WTC11 (cell line): ENCODE measurements at regions not wholly inside any gene's neighbourhood (a gene's known extent, or its start where the extent isn't known, plus 50 kb on each side); places are given as distances from the start of the nearest gene placed in this dataset.

ENCODE experiments used
- ATAC-seq: fragments of 200-7000 bp; cut with Tn5 transposase; 2 replicates; pipeline ENCODE4 v1.10.0; 2021; ENCODE audit warnings: mild to moderate bottlenecking, moderate library complexity
- CTCF ChIA-PET: fragments of 300-600 bp; sonication (Branson Sonifier 250); formaldehyde crosslinking; loops from one replicate; lab custom pipeline; 2021; ENCODE audit warnings: antibody characterized with exemption; lab: Charles Lee
- POLR2A ChIA-PET: fragments of 350-600 bp; sonication (Branson Sonifier 250); formaldehyde crosslinking; loops from one replicate; lab custom pipeline; 2021; ENCODE audit warnings: antibody characterized with exemption; lab: Charles Lee
- DNase-seq: peaks from one replicate; pipeline ENCODE4 v3.0.0; 2021; ENCODE audit warnings: low spot score
- H3K27ac Mint-ChIP-seq: 2 replicates; pipeline ENCODE4 v1.8.0; 2021; ENCODE audit warnings: mixed read lengths
- H3K27me3 Mint-ChIP-seq: 2 replicates; pipeline ENCODE4 v1.8.0; 2021; ENCODE audit warnings: low read depth, mild to moderate bottlenecking, moderate library complexity, mixed read lengths
- H3K36me3 Mint-ChIP-seq: 2 replicates; pipeline ENCODE4 v1.8.0; 2021; ENCODE audit warnings: mixed read lengths
- H3K4me1 Mint-ChIP-seq: 2 replicates; pipeline ENCODE4 v1.8.0; 2022; ENCODE audit warnings: mixed read lengths
- H3K4me3 Mint-ChIP-seq: 2 replicates; pipeline ENCODE4 v1.8.0; 2021; ENCODE audit warnings: mild to moderate bottlenecking, moderate library complexity, mixed read lengths
- H3K9me3 Mint-ChIP-seq: 2 replicates; pipeline ENCODE4 v1.8.0; 2021; ENCODE audit warnings: mixed read lengths
- ATF2 ChIP-seq: sonication (generic); formaldehyde crosslinking; IDR thresholded peaks from 2 replicates; pipeline ENCODE4 v1.8.1; 2022; ENCODE audit warnings: low read depth, missing genetic modification reagents, borderline replicate concordance
- CBFB ChIP-seq: sonication (generic); formaldehyde crosslinking; IDR thresholded peaks from 2 replicates; pipeline ENCODE4 v1.8.1; 2022; ENCODE audit warnings: mild to moderate bottlenecking, low read depth, missing genetic modification reagents
- CREB1 ChIP-seq: sonication (generic); formaldehyde crosslinking; IDR thresholded peaks from 2 replicates; pipeline ENCODE4 v1.8.0; 2023; ENCODE audit warnings: mild to moderate bottlenecking, missing genetic modification reagents
- E2F4 ChIP-seq: sonication (generic); formaldehyde crosslinking; IDR thresholded peaks from 2 replicates; pipeline ENCODE4 v1.8.1; 2022; ENCODE audit warnings: low read depth, mild to moderate bottlenecking, moderate library complexity, missing genetic modification reagents, borderline replicate concordance
- ELF4 ChIP-seq: sonication (generic); formaldehyde crosslinking; IDR thresholded peaks from 2 replicates; pipeline ENCODE4 v1.8.1; 2022; ENCODE audit warnings: low read depth, mild to moderate bottlenecking, moderate library complexity, missing genetic modification reagents
- ETV6 ChIP-seq: sonication (generic); formaldehyde crosslinking; IDR thresholded peaks from 2 replicates; pipeline ENCODE4 v1.8.1; 2022; ENCODE audit warnings: mild to moderate bottlenecking, missing genetic modification reagents
- GRHL2 ChIP-seq: fragments of 250-450 bp; sonication (Bioruptor Pico); IDR thresholded peaks from 2 replicates; pipeline ENCODE4 v1.8.0; 2022; ENCODE audit warnings: mild to moderate bottlenecking, moderate library complexity; ENCODE audit not compliant: insufficient replicate concordance, severe bottlenecking
- GTF2I ChIP-seq: fragments of 250-450 bp; sonication (Bioruptor Pico); conservative IDR thresholded peaks from 2 replicates; pipeline ENCODE4 v1.4.0; 2021; ENCODE audit warnings: mild to moderate bottlenecking
- MLX ChIP-seq: sonication (generic); formaldehyde crosslinking; IDR thresholded peaks from 2 replicates; pipeline ENCODE4 v1.8.1; 2023; ENCODE audit warnings: mild to moderate bottlenecking, missing genetic modification reagents, moderate library complexity
- MXD4 ChIP-seq: fragments of 250-450 bp; sonication (Bioruptor Pico); IDR thresholded peaks from 2 replicates; pipeline ENCODE4 v1.8.0; 2021; ENCODE audit warnings: mild to moderate bottlenecking, moderate library complexity, borderline replicate concordance
- SMAD3 ChIP-seq: sonication (generic); formaldehyde crosslinking; IDR thresholded peaks from 2 replicates; pipeline ENCODE4 v1.8.0; 2022; ENCODE audit warnings: missing genetic modification reagents, mild to moderate bottlenecking, borderline replicate concordance
- TEAD1 ChIP-seq: sonication (generic); formaldehyde crosslinking; IDR thresholded peaks from 2 replicates; pipeline ENCODE4 v1.8.0; 2022; ENCODE audit warnings: mild to moderate bottlenecking, missing genetic modification reagents
- USF1 ChIP-seq: sonication (generic); formaldehyde crosslinking; IDR thresholded peaks from 2 replicates; pipeline ENCODE4 v1.8.0; 2022; ENCODE audit warnings: mild to moderate bottlenecking, missing genetic modification reagents
- ZMAT4 ChIP-seq: fragments of 250-450 bp; sonication (Bioruptor Pico); IDR thresholded peaks from 2 replicates; pipeline ENCODE4 v1.9.0; 2021; ENCODE audit warnings: mild to moderate bottlenecking
- ZNF121 ChIP-seq: sonication (generic); formaldehyde crosslinking; IDR thresholded peaks from 2 replicates; pipeline ENCODE4 v1.8.0; 2023; ENCODE audit warnings: missing genetic modification reagents
- ZNF138 ChIP-seq: sonication (generic); formaldehyde crosslinking; conservative IDR thresholded peaks from 2 replicates; pipeline ENCODE4 v1.8.1; 2022; ENCODE audit warnings: mild to moderate bottlenecking, moderate library complexity, missing genetic modification reagents
- ZNF263 ChIP-seq: sonication (generic); formaldehyde crosslinking; IDR thresholded peaks from 2 replicates; pipeline ENCODE4 v1.8.1; 2022; ENCODE audit warnings: low read depth, mild to moderate bottlenecking, moderate library complexity, missing genetic modification reagents
- ZNF416 ChIP-seq: fragments of 250-450 bp; sonication (Bioruptor Pico); IDR thresholded peaks from 2 replicates; pipeline ENCODE4 v1.9.0; 2021; ENCODE audit warnings: mild to moderate bottlenecking, inconsistent platforms
- ZNF425 ChIP-seq: fragments of 250-450 bp; sonication (Bioruptor Pico); conservative IDR thresholded peaks from 2 replicates; pipeline ENCODE4 v1.9.0; 2021; ENCODE audit warnings: mild to moderate bottlenecking
- TF ChIP-seq, protein P1 (sequence below): sonication (generic); formaldehyde crosslinking; IDR thresholded peaks from 2 replicates; pipeline ENCODE4 v1.8.0; 2022; ENCODE audit warnings: mild to moderate bottlenecking, missing genetic modification reagents
- TF ChIP-seq, protein P2 (sequence below): fragments of 250-450 bp; sonication (Bioruptor Pico); IDR thresholded peaks from 2 replicates; pipeline ENCODE4 v1.8.0; 2021; ENCODE audit warnings: mild to moderate bottlenecking

DNA sequence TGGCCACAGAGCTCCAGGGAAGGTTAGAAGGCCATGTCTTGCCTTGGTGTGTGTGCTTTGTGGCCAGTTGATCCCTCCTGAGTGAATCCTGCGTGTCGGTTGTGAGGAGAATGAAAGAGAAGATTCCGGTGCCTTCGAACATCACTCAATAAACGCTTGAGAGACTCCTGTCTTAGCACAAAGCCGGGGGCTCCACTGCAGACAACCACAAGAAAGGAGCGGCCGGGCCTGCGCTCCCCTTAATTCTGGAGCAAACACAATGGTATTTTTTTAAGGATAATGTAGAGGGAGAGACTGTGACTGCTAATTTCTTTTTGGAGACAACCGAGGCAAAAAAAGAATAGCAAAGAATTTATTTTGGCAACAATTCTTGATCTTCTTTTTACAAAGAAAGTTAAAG lies 286.8 kb upstream of the SHH start:
- peaks cover 6% of the 10 kb centered on the region; the same call in 1 of the 2 replicates for H3K36me3 Mint-ChIP-seq
- no peaks in the 10 kb centered on the region for H3K4me1 Mint-ChIP-seq
- no peak overlapping the region for H3K4me3 Mint-ChIP-seq
- DNase-seq (no peak), ATAC-seq (no peak)
- ChIA-PET POLR2A (no interaction called here), CTCF (no interaction called here)
- TF ChIP-seq ETV6 (CRISPR knock-in tag) = no peak
- TF ChIP-seq, protein P1, sequence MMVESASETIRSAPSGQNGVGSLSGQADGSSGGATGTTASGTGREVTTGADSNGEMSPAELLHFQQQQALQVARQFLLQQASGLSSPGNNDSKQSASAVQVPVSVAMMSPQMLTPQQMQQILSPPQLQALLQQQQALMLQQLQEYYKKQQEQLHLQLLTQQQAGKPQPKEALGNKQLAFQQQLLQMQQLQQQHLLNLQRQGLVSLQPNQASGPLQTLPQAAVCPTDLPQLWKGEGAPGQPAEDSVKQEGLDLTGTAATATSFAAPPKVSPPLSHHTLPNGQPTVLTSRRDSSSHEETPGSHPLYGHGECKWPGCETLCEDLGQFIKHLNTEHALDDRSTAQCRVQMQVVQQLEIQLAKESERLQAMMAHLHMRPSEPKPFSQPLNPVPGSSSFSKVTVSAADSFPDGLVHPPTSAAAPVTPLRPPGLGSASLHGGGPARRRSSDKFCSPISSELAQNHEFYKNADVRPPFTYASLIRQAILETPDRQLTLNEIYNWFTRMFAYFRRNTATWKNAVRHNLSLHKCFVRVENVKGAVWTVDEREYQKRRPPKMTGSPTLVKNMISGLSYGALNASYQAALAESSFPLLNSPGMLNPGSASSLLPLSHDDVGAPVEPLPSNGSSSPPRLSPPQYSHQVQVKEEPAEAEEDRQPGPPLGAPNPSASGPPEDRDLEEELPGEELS (CRISPR knock-in tag) = no peak
- TF ChIP-seq CBFB (CRISPR knock-in tag) = no peak
- TF ChIP-seq E2F4 (CRISPR knock-in tag) = no peak
- TF ChIP-seq GTF2I = no peak
- TF ChIP-seq MXD4 (CRISPR knock-in tag) = no peak
- no peak for TF ChIP-seq ATF2 (CRISPR knock-in tag)
- TF ChIP-seq ZNF138 (CRISPR knock-in tag) = no peak
- TF ChIP-seq MLX (CRISPR knock-in tag) = no peak
- no peak for TF ChIP-seq TEAD1 (CRISPR knock-in tag)
- no peak for TF ChIP-seq USF1 (CRISPR knock-in tag)
- H3K27ac Mint-ChIP-seq = no peak overlapping the region
- H3K27me3 Mint-ChIP-seq = peaks cover 4% of the 10 kb centered on the region
- peaks cover 15% of the 10 kb centered on the region for H3K9me3 Mint-ChIP-seq

- Mint-ChIP-seq H3K36me3 (peaks cover 18% of the 10 kb centered on the region), H3K27ac (no peak overlapping the region), H3K4me1 (peaks cover 3% of the 10 kb centered on the region), H3K9me3 (peaks cover 21% of the 10 kb centered on the region), H3K4me3 (no peak overlapping the region), H3K27me3 (peaks cover 4% of the 10 kb centered on the region; the same call in 1 of the 2 replicates)
- ChIA-PET POLR2A (no interaction called here), CTCF (no interaction called here)
- TF ChIP-seq ZNF121 = no peak
- no peak for TF ChIP-seq ZNF416
- TF ChIP-seq GRHL2 (CRISPR knock-in tag) = no peak
- no peak for DNase-seq
- no peak for ATAC-seq
Measured at GRCh38 chr7:156096771-156097538, 284.7 kb upstream of the SHH start.

- ATAC-seq = no peak
- TF ChIP-seq TEAD1 (CRISPR knock-in tag) (no peak), SMAD3 (CRISPR knock-in tag) (no peak), CREB1 (CRISPR knock-in tag) (no peak), ELF4 (CRISPR knock-in tag) (no peak), ZNF138 (CRISPR knock-in tag) (no peak), ZNF425 (CRISPR knock-in tag) (no peak), ZMAT4 (CRISPR knock-in tag) (no peak), ZNF263 (no peak)
- TF ChIP-seq, protein P2, sequence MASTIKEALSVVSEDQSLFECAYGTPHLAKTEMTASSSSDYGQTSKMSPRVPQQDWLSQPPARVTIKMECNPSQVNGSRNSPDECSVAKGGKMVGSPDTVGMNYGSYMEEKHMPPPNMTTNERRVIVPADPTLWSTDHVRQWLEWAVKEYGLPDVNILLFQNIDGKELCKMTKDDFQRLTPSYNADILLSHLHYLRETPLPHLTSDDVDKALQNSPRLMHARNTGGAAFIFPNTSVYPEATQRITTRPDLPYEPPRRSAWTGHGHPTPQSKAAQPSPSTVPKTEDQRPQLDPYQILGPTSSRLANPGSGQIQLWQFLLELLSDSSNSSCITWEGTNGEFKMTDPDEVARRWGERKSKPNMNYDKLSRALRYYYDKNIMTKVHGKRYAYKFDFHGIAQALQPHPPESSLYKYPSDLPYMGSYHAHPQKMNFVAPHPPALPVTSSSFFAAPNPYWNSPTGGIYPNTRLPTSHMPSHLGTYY (CRISPR knock-in tag) = no peak
- ChIA-PET CTCF (no interaction called here), POLR2A (no interaction called here)
- no peak overlapping the region for H3K27ac Mint-ChIP-seq
- peaks cover 4% of the 10 kb centered on the region; the same call in 1 of the 2 replicates for H3K27me3 Mint-ChIP-seq
- peaks cover 3% of the 10 kb centered on the region for H3K4me1 Mint-ChIP-seq
- peaks cover 18% of the 10 kb centered on the region for H3K36me3 Mint-ChIP-seq
- H3K4me3 Mint-ChIP-seq = no peak overlapping the region
- H3K9me3 Mint-ChIP-seq = peaks cover 27% of the 10 kb centered on the region
- DNase-seq = no peak
Measured at GRCh38 chr7:156095908-156096539, 283.8 kb upstream of the SHH start.
